22Rv1 (cell line): ENCODE measurements at regions not wholly inside any gene's neighbourhood (a gene's known extent, or its start where the extent isn't known, plus 50 kb on each side); places are given as distances from the start of the nearest gene placed in this dataset.

Experiments
- CTCF ChIP-seq: fragments of 450-650 bp; IDR thresholded peaks from 2 replicates; pipeline ENCODE4 v1.5.1; 2017; ENCODE audit warnings: mild to moderate bottlenecking
- ZFX ChIP-seq: fragments of 450-650 bp; IDR thresholded peaks from 2 replicates; pipeline ENCODE4 v1.6.1; 2017; ENCODE audit warnings: antibody characterized with exemption, borderline replicate concordance

- TF ChIP-seq CTCF = no peak
- TF ChIP-seq ZFX = no peak
These were observed 81.9 kb upstream of the PKDCC start for GRCh38 chr2:41965909-41966295.
